ENCODE measurements at regions not wholly inside any gene's neighbourhood (a gene's known extent, or its start where the extent isn't known, plus 50 kb on each side); places are given as distances from the start of the nearest gene placed in this dataset.

- no peak for ATAC-seq (ENCODE audit: low FRiP score in 2 of 2)
- 83 to 91% methylated on average over 3 of the region's 3 CpGs for WGBS, 2 donors
- Histone ChIP-seq H3K36me3 (no peaks in the 10 kb centered on the region), H3K9me3 (no peaks in the 10 kb centered on the region), H3K27me3 (no peaks in the 10 kb centered on the region), H3K4me1 (peaks cover 0 to 6% (median 0%) of the 10 kb centered on the region in 4 donors), H3K27ac (no peak overlapping the region), H3K4me3 (no peak overlapping the region)
- TF ChIP-seq, protein P1, sequence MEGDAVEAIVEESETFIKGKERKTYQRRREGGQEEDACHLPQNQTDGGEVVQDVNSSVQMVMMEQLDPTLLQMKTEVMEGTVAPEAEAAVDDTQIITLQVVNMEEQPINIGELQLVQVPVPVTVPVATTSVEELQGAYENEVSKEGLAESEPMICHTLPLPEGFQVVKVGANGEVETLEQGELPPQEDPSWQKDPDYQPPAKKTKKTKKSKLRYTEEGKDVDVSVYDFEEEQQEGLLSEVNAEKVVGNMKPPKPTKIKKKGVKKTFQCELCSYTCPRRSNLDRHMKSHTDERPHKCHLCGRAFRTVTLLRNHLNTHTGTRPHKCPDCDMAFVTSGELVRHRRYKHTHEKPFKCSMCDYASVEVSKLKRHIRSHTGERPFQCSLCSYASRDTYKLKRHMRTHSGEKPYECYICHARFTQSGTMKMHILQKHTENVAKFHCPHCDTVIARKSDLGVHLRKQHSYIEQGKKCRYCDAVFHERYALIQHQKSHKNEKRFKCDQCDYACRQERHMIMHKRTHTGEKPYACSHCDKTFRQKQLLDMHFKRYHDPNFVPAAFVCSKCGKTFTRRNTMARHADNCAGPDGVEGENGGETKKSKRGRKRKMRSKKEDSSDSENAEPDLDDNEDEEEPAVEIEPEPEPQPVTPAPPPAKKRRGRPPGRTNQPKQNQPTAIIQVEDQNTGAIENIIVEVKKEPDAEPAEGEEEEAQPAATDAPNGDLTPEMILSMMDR (IDR thresholded peaks at IDR 0.05) = no peak
- TF ChIP-seq POLR2A (IDR thresholded peaks at IDR 0.05) (no peak), POLR2AphosphoS5 (IDR thresholded peaks at IDR 0.05) (no peak), EP300 (IDR thresholded peaks at IDR 0.05) (no peak)
- no peak for DNase-seq
Measured at GRCh38 chr9:107706701-107707427, 217.3 kb upstream of the KLF4 start.

GRCh38 chr9:107705521-107705920, 216.0 kb upstream of the KLF4 start:
- no peak for DNase-seq
- H3K27ac ChIP-seq = no peak overlapping the region
- H3K9me3 ChIP-seq = no peaks in the 10 kb centered on the region
- no peaks in the 10 kb centered on the region for H3K36me3 ChIP-seq
- H3K27me3 ChIP-seq = no peaks in the 10 kb centered on the region
- WGBS, 2 donors = 59 to 79% methylated on average over 3 of the region's 3 CpGs
- peaks cover 0 to 2% (median 0%) of the 10 kb centered on the region in 4 donors for H3K4me1 ChIP-seq
- TF ChIP-seq POLR2A (IDR thresholded peaks at IDR 0.05) = no peak
- TF ChIP-seq, protein P1 (IDR thresholded peaks at IDR 0.05) = no peak
- TF ChIP-seq POLR2AphosphoS5 (IDR thresholded peaks at IDR 0.05) = no peak
- TF ChIP-seq EP300 (IDR thresholded peaks at IDR 0.05) = no peak
- no peak overlapping the region for H3K4me3 ChIP-seq
- ATAC-seq (ENCODE audit: low FRiP score in 2 of 2) = no peak

- H3K4me1 ChIP-seq = peaks cover 0 to 2% (median 0%) of the 10 kb centered on the region in 4 donors
- DNase-seq = no peak
- 74 to 93% methylated on average over 1 of the region's 1 CpG for WGBS, 2 donors
- no peak for TF ChIP-seq EP300 (IDR thresholded peaks at IDR 0.05)
- TF ChIP-seq POLR2AphosphoS5 (IDR thresholded peaks at IDR 0.05) = no peak
- no peak for TF ChIP-seq POLR2A (IDR thresholded peaks at IDR 0.05)
- TF ChIP-seq, protein P1 (IDR thresholded peaks at IDR 0.05) = no peak
- H3K4me3 ChIP-seq = no peak overlapping the region
- no peaks in the 10 kb centered on the region for H3K9me3 ChIP-seq
- no peaks in the 10 kb centered on the region for H3K27me3 ChIP-seq
- no peak overlapping the region for H3K27ac ChIP-seq
- no peaks in the 10 kb centered on the region for H3K36me3 ChIP-seq
- ATAC-seq (ENCODE audit: low FRiP score in 2 of 2) = no peak
Measured at GRCh38 chr9:107704774-107705173, 215.2 kb upstream of the KLF4 start.

- Histone ChIP-seq H3K27ac (peak overlapping the region in 1 of 4 donors; percentile 15), H3K27me3 (no peaks in the 10 kb centered on the region), H3K9me3 (no peaks in the 10 kb centered on the region), H3K36me3 (no peaks in the 10 kb centered on the region), H3K4me1 (peaks cover 0 to 2% (median 0%) of the 10 kb centered on the region in 4 donors), H3K4me3 (no peak overlapping the region)
- ATAC-seq (ENCODE audit: low FRiP score in 2 of 2) = no peak
- TF ChIP-seq EP300 (IDR thresholded peaks at IDR 0.05) (no peak), POLR2AphosphoS5 (IDR thresholded peaks at IDR 0.05) (no peak), POLR2A (IDR thresholded peaks at IDR 0.05) (no peak)
- TF ChIP-seq, protein P1 (IDR thresholded peaks at IDR 0.05) = no peak
- DNase-seq = no peak
Measured at GRCh38 chr9:107703651-107704050, 214.1 kb upstream of the KLF4 start.

- Histone ChIP-seq H3K36me3 (no peaks in the 10 kb centered on the region), H3K27me3 (no peaks in the 10 kb centered on the region), H3K4me3 (peak overlapping the region in 1 of 4 donors; percentile 13), H3K4me1 (peaks cover 0 to 2% (median 0%) of the 10 kb centered on the region in 4 donors), H3K9me3 (no peaks in the 10 kb centered on the region), H3K27ac (peak overlapping the region in 1 of 4 donors; percentile 17)
- no peak for DNase-seq
- TF ChIP-seq POLR2A (IDR thresholded peaks at IDR 0.05) = no peak
- TF ChIP-seq EP300 (IDR thresholded peaks at IDR 0.05) = no peak
- TF ChIP-seq, protein P1 (IDR thresholded peaks at IDR 0.05) = no peak
- TF ChIP-seq POLR2AphosphoS5 (IDR thresholded peaks at IDR 0.05) = no peak
- 19 to 25% methylated on average over 5 of the region's 5 CpGs for WGBS, 2 donors
- ATAC-seq (ENCODE audit: low FRiP score in 2 of 2) = no peak
Measured at GRCh38 chr9:107700847-107701246, 211.3 kb upstream of the KLF4 start.
